Femur (tissue), 1 donor: ENCODE measurements at regions not wholly inside any gene's neighbourhood (a gene's known extent, or its start where the extent isn't known, plus 50 kb on each side); places are given as distances from the start of the nearest gene placed in this dataset.
"Not testable (repeated sequence)": the region's sequence is repeated elsewhere in the genome, so short reads cannot be mapped to it uniquely, and the experiment has no call there.

Experiments
- DNase-seq: peaks from one replicate; pipeline ENCODE4 v3.0.0-alpha.2; 2017

DNA sequence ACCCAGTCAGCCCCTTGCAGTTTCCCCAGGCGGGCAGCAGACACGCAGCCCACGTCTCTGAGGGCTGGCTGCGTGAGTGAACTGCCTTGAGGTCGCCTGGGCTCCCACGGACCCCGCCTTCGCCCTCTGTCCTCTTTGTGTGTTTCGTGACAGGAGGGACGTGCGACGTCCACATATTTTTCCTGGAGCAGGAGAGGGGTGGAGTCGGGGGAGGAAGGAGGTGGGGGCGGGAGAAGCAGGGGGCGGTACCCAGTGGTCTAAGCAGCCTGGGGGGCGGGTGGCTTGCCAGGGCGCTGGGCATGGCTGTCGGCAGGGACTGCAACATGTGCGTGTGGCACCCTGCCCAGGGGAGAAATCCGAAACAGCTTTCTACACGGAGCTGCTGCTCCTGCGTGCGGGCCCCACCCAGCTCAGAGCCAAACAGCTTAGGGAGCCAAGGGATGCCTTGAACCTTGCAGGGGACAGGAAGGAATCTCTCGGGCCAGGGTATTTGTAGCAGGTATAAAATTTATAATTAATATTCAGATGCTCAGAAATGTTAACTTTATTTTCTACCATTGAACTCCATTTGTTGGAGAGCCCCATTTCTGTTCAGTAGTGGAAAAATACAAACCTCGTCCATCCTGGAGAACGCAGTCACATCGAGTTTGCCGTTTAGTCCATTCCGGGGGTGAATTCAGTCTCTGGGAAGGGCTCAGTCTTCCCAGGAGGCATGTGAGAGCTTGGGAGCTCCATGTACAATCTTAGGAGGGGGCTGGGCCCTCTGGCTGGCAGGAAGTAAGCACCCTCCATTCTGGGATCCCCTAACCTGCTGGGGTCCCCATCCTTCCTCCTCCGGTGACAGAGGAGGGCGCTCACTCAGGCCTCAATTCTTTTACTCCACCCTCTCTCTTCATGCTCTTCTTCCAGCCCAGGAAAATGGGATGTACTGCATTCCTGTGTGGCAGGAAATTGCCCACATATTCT lies 79.1 kb upstream of the MEF2A start:
- DNase-seq, result peak; percentile 90

DNA sequence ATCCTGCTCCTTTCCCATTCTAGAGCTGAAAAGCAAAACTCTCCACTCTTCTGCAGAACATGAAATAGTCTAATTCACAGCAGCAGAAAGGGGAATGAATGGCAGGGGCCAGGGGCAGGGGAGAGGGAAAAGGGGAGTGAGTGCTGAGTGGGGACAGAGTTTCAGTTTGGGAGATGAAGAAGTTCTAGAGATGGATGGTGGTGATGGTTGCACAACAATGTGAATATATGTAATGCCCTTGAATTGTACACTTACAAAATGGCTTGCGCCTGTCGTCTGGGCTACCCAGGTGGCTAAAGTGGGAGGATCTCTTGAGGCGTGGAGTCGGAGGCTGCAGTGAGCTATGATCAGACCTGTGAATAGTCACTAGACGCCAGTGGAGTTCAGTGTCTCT lies 78.5 kb upstream of the MEF2A start:
- no peak for DNase-seq

DNA sequence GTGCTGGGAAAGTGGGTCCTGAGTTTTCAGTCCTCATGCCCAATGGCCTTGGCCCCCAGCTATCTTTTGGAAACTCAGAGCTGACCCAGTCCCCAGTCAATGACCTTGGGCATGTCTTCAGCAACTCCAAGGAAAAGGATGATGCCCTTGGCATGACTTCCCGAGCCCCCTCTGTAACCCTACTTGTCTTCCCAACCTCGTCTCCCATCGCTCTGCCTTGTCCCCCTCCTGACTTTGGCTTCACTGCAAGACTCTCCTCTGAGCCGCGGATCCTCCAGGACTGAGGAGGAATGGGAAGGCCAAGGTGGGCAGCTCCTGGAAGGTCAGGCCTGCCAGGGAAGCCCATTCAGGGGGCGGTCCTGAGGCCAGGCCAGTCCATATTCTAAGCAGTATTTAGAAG lies 73.5 kb upstream of the MEF2A start:
- no peak for DNase-seq

DNA sequence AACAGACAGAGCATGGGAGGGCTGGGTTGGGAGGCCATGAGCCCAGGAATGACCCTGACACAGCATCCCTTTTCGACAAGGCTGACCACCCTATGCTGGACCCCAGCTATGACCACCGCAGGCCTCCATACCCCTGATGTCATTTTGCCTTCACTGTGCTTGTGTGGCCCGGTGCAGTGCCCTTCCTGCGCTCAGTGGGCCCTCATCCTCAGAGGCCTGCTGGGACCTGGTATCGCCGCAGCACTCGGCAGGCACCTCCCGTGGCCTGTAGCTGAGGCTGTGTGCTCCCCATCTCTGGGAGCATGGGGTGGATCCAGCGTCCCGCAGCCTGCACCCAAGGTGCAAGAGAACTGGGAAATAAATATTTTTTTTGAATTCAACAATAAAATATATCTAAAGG lies 73.1 kb upstream of the MEF2A start:
- DNase-seq, result no peak

DNA sequence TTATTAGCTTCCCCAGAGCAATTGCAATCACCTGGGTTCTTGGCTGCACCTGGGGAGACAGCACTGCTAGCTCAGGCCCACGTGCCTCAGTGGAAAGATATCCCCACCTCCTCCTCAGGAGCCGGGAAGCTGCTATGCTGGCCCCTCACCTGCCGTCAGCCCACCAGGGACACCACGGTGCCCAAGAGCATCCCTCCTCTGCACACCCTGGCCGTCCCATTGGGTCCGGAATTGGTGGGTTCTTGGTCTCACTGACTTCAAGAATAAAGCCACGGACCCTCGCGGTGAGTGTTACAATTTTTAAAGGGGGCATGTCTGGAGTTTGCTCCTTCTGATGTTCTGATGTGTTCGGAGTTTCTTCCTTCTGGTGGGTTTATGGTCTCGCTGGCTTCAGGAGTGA lies 72.3 kb upstream of the MEF2A start:
- no peak for DNase-seq

DNA sequence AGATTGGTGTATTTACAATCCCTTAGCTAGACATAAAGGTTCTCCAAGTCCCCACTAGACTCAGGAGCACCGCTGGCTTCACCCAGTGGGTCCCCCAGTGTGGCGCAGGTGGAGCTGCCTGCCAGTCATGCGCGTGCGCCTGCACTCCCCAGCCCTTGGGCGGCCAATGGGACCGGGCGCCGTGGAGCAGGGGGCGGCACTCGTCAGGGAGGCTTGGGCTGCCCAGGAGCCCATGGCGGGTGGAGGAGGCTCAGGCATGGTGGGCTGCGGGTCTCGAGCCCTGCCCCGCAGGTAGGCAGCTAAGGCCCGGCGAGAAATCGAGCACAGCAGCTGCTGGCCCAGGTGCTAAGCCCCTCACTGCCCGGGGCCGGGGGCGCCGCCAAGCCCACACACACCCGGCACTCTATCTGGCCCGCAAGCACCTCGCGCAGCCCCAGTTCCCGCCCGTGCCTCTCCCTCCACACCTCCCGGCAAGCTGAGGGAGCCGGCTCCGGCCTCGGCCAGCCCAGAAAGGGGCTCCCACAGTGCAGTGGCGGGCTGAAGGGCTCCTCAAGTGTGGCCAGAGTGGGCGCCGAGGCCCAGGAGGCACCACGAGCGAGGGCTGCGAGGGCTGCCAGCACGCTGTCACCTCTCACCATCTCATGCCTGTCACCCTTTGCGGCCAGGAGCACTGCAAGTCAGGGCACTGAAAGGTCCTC lies 71.1 kb upstream of the MEF2A start:
- DNase-seq, result not testable (repeated sequence)

DNA sequence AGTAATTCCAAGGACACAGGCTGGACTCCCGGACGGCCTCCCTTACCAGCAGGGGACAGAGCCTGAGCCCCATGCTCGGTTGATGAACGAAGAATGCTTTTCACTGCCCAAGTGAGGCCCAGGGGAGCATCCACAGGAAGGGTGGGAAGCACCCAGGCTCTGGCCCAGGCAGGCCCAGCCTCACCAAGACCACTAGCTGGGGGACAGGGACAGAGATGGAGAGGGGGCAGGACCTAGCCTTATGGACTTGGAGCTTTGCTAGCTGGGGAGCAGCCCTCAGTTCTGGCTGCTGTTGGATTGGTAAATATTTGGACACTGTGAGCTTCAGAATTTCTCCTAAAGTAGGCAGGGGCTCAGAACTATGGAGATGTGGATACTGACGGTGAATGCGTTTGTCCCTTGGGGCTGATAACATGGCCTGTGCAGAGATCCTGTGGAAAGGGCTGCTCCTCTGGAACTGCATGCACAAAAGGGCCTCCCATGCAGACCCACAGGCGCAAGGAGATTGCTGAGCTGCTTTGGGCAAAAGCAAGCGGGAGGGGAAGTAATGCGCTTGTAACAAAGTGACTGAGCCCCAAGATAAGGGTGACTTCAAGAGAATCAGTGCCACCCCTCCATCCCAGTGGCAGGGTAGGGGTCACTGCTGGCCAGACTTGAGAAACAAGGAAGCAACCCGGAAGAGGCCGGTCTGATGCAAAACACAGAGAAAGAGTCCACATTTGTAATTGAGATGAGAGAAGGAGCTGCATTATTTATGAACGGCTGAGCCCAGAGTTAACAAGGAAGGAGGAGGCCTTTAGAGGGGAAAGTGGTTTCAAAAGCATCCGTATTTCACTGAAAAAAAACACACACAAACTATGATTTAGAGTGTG lies 70.1 kb upstream of the MEF2A start:
- no peak for DNase-seq

DNA sequence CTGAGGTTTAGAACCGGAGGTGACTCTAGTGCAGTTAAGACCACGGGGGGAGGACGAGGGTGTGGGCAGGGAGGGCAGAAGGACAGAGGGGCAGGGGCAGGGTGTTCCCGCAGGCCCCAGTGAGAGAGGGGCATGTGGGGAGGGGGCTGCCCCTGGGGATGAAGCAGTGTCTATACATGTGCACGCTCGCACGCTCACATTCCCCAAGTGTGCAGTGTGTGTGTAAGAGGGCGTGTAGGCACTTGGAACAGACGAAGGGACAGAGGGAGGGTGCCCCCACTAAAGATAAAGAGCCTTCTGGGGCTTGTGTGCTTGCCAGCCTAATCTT lies 69.5 kb upstream of the MEF2A start:
- no peak for DNase-seq

DNA sequence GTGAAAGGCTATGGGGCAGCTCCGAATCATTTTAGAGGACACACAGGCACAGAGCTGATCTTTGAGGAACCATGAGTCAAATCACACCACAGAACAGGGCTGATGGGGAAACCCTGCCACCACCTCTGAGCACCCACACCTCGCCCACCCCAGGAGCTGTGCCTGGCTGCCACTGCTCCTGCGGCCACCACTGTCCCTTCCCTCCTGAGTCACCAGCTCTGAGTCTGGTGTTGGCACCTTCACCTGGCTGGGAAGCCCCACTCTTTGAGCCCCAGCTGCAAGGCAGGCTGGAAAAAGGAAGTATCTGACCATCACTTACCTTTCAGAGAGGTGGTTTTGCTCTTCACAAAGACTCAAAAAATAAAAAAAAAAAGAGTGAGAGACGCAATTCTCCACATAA lies 63.6 kb upstream of the MEF2A start:
- DNase-seq, result no peak

DNA sequence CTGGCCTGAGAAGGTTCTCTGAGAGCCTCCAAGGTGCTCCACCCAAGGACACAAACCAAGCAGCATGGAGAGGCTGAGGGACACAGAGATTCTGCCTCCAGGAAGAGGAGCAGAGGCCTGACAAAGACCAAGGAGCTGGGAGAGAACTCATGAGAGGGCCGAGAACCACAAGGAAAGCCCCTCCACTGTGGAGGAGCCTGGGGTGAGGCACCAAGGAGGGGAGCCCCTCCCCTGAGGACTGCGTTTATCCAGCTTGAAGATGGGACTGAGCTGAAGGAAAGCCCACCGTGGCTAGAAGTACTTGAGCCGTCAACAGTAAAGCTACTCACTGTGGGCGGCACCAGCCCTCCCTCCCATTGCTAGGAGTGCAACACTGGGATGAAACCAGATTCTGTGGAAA lies 63.1 kb upstream of the MEF2A start:
- DNase-seq, result no peak

DNA sequence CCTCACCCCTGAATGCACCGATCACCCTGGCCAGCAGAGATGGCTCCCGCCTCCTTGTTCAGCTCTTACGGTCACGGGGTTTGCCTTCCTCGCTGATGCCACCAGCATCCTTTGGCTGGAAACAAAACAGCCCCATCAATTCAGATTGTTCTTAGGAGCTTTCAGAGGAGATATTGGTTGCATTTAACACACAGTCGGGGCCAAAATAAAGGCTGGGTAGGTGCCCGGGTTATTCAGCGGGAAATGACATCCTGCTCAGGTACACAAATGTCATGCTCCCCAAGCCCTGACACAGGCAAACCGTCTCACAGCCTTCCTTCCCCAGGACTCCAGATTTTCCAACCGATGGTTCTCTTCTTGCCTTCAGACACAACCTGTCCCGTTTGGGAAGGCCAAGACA lies 62.4 kb upstream of the MEF2A start:
- DNase-seq, result no peak

DNA sequence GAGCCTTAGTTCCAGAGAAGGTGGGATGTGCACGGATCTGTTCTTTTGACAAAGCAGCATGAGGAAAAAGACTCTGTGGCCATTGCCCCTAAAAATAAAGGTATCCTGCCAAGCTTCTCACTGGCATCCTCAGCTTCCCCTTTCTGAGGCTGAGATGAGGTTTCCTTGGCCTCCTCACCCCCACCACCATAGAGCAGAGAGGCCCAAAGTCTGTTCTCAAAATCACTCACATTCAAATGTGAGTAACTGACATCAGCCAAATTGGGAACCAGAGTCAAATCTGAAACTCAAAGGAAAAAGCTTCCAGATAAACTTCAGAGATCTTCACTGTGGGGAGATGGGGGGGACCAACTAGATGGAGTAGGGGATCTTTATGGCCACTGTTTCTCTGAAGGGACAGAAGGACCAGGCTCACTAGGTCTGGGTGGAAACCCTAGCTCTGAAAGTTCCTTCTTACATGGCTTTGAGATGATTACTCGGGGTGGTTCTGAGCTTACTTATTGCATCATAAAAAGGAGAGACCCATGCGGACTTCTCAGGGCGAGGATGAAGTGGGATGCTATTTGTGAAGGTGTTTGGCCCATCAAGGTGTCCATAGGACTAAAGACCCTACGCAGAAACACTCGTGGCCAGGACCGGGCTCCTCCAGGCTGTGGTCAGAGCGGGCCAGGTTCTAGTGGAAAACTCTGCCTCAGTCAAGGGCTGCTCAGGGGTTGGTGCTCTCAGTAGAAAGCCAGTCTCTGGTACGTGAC lies 61.5 kb upstream of the MEF2A start:
- DNase-seq, result no peak

DNA sequence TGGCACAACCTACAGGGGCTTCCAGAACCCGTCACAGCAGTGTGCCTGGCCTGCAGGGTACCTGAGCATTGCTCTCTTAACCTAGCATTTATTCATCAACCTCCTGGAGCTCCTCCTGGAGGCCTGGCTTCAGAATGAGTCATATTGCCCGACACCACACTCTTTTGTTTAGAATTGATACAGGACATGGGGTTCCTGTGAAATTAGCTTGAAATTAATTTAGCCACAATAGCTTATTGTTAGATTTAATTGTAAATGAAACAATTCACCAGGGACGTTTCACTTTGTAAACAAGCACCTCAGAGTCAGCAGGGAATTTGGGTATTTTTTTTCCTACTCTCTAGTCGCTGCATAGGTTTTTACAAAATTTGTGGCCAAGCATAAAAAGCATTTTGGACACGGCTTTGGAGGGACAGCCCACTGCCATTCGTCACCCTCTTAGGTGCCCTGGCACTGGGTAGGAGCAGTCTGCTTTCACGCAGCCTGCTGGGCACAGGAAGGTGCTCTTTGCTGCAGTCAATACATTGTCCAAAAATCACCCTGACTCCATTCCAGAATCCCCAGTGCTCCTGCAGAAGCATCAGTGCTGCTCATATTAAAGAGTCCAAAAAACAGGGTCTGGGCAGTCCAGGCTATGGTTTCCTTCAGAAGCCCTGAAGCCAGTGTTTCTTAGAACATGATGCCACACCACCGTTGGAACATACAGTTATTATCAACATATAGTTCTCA lies 60.8 kb upstream of the MEF2A start:
- no peak for DNase-seq

DNA sequence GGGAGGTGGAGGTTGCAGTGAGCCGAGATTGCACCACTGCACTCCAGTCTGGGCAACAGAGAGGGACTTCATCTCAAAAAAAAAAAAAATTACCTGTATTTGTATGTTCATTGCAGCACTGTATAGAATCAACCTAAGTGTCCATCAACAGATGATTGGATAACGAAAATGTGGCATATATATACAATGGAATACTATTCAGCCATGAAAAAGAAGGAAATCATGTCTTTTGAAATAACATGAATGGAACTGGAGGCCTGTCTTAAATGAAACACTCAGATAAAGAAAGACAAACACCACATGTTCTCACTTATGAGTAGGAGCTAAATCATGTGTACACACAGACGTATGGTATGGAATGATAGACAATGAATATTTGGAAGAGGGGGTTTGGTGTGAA lies 59.4 kb upstream of the MEF2A start:
- no peak for DNase-seq

DNA sequence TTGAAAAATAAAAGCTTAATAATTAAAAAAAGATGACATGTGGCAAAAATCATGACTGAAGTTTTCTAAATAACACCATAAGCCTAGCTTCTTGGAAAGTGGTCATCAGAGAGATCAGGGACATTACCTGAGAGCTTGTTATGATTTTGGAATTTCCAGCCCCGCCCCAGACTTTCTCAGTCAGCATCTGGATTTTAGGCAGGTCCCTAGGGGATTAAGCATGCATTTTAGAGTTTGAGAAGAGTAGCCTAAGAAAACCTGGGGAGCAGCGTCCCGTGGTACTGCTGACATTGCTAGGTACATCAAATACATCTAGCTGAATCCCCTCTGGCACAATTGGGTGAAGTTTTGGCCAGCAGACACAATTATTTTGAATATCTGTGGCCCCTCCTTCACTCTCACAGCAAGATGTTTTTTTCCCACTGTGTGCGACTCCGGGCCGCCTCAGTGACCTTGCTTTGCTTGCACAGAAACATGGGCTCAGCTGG lies 58.7 kb upstream of the MEF2A start:
- DNase-seq, result no peak

DNA sequence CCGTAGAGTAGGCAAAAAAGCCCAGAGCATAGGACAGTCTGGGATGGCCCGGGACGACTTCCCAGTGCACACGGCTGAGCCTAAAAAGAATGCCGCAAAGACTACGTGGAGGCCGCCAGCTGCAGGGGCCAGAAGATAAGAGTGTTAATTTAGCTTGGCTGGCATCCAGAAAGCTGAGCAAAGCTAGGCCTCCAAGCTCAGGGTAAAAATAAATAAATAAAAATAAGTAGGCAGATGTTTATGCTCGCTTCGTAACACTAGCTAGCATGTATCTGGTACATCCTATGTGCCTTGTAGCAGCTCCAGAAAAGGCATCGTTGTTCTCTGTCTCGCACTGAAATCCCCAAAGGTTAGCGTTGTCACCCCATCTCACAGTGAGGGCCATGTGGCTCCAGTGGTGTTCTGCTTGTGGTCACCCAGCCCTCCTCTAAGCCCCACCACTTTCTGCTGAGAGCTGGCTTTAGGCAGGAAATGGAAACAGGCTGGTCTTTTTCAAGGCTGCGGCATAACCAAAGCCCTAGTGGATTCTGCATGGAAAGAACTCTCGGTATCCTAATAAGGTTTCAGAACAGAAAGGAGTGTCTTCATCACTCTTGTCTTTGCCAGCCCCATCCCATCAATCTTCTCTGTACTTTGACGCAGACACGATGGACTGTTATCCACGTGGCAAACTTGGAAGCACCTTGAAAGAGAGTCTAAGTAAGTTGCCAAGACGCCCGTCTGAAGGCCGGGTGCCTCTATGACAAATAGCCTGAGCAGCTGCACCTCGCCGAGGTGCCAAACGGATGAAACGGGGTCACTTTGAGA lies 58.1 kb upstream of the MEF2A start:
- peak; percentile 79 for DNase-seq

DNA sequence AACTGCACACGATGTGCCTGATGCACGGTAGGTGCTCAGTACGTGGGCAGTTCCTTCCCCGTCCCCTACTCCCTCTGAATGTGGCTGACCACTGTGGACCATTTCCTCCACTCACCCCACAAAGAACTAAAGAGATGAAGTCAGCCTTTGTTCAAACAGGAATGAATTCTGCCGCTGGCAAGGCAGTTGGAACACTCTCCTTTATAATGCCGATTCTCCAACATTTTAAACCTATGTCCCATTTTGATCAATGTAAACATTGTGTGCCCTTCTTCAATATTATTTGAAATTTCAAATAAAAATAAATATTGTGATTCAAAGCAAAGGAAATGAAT lies 57.5 kb upstream of the MEF2A start:
- no peak for DNase-seq

DNA sequence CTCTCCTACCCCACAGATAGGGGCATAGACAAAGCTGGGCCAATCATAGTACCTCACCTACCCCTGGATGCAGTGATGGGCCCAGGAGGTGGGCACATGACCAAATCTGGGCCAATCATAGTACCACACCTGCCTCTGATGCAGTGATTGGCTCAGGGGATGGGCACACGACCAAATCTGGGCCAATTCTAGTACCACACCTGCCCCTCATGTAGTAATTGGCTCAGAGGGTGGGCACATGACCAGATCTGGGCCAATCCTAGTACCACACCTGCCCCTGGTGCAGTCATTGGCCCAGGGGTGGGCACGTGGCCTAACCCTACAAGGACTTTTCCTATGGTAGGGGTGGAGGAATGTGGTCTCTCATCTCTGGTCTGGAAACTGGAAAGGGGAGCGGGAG lies 56.9 kb upstream of the MEF2A start:
- DNase-seq, result no peak

DNA sequence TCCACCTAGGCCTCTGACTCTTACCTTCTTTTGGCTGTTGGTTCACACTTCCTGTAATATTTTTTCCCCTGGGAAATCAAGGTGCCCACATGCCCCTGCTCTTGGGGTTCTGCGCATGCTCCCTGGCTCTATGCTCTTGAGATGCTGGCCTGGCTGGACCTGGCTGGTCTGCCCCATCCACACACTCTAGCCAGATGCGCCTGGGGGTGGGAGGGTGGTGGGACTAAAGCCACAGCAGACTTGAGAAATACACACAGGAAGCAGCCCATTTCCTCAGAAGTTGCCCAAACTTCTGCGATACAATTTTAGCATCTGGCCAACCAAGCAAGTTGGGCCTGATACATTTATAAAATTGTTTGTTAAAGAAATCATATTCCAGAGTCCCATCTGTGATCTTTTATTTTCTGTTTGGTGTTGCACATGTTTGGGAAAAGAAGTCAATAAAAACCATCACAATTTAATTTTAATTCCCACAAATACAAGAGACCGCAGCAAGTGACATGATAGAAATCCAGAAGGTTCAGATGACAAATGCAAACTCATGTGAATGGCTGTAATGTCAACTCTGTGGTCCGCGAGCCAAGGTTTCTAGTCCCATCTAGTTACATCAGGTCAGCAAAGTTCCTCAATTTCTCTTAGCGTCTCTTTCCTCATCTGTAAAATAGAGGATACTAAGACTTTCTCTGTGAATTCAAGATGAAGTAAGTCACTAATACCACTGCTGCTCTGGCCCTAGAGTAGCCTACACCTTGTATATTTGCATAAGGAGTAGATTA lies 55.9 kb upstream of the MEF2A start:
- no peak for DNase-seq

DNA sequence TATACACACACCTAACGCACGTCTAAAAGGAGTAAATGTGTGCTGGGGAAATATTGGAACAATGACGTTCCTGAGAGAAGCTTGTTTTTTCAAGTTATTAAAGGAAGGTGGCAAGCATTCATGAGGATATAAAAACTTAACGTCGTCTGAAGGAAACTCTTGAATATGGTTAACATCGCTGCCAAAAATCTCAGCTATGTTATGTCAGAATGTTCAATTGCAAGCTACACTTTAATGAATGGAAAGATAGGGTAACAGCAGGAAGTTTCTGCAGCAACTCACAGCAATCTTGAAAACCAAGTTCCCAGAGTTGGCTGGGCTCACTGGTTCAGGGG lies 54.3 kb upstream of the MEF2A start:
- no peak for DNase-seq
